ENCODE measurements at regions not wholly inside any gene's neighbourhood (a gene's known extent, or its start where the extent isn't known, plus 50 kb on each side); places are given as distances from the start of the nearest gene placed in this dataset.

GRCh38 chr6:167226383-167226685, 64.8 kb upstream of the UNC93A start:
- TF ChIP-seq BHLHE40 (IDR thresholded peaks at IDR 0.05; ENCODE audit: borderline replicate concordance), result no peak
- TF ChIP-seq FOXK2 (IDR thresholded peaks at IDR 0.05), result no peak
- no peak for TF ChIP-seq PKNOX1 (IDR thresholded peaks at IDR 0.05)
- no peak for TF ChIP-seq SP1 (IDR thresholded peaks at IDR 0.05)
- no peak for TF ChIP-seq L3MBTL2 (conservative IDR thresholded peaks at IDR 0.05)
- no peak for TF ChIP-seq TARDBP (IDR thresholded peaks at IDR 0.05)
- no peak for TF ChIP-seq FOXM1 (IDR thresholded peaks at IDR 0.05; ENCODE audit: borderline replicate concordance)
- no peak for TF ChIP-seq CTBP1 (IDR thresholded peaks at IDR 0.05; ENCODE audit: borderline replicate concordance)
- TF ChIP-seq SUZ12 (IDR thresholded peaks at IDR 0.05), result no peak
- TF ChIP-seq HDGF (IDR thresholded peaks at IDR 0.05; ENCODE audit: borderline replicate concordance), result no peak
